HG03060 (cell line): ENCODE measurements at regions not wholly inside any gene's neighbourhood (a gene's known extent, or its start where the extent isn't known, plus 50 kb on each side); places are given as distances from the start of the nearest gene placed in this dataset.

Experiments used
- ATAC-seq: cut with Tn5 transposase; IDR thresholded peaks from one replicate; pipeline ENCODE4 v1.9.1; 2021; ENCODE audit warnings: low read depth, moderate number of reproducible peaks; ENCODE audit not compliant: unreplicated experiment

- no peak for ATAC-seq
Observed at GRCh38 chr18:38460657-38461056, 895.1 kb upstream of the CELF4 start.

GRCh38 chr18:38459131-38459994, 893.8 kb upstream of the CELF4 start:
- ATAC-seq = no peak

- ATAC-seq = no peak
Observed at GRCh38 chr18:38458698-38459097, 893.1 kb upstream of the CELF4 start.

- no peak for ATAC-seq
Observed at GRCh38 chr18:38456253-38456652, 890.7 kb upstream of the CELF4 start.

GRCh38 chr18:38454764-38455469, 889.3 kb upstream of the CELF4 start:
- ATAC-seq = no peak

GRCh38 chr18:38453880-38454279, 888.3 kb upstream of the CELF4 start:
- ATAC-seq = no peak

GRCh38 chr18:38450876-38451275, 885.3 kb upstream of the CELF4 start:
- ATAC-seq = no peak

GRCh38 chr18:38445804-38446145, 880.2 kb upstream of the CELF4 start:
- ATAC-seq = no peak

- ATAC-seq = no peak
Observed at GRCh38 chr18:38444971-38445803, 879.6 kb upstream of the CELF4 start.

- ATAC-seq = no peak
Observed at GRCh38 chr18:38427736-38428135, 862.1 kb upstream of the CELF4 start.

- no peak for ATAC-seq
Observed at GRCh38 chr18:38427234-38427633, 861.6 kb upstream of the CELF4 start.

- ATAC-seq = no peak
Observed at GRCh38 chr18:38421872-38422615, 856.4 kb upstream of the CELF4 start.

GRCh38 chr18:38421021-38421420, 855.4 kb upstream of the CELF4 start:
- no peak for ATAC-seq

GRCh38 chr18:38420611-38421010, 855.0 kb upstream of the CELF4 start:
- ATAC-seq = no peak

- ATAC-seq = no peak
Observed at GRCh38 chr18:38415811-38416210, 850.2 kb upstream of the CELF4 start.

- no peak for ATAC-seq
Observed at GRCh38 chr18:38413193-38413592, 847.6 kb upstream of the CELF4 start.

GRCh38 chr18:38406607-38407006, 841.0 kb upstream of the CELF4 start:
- no peak for ATAC-seq

- no peak for ATAC-seq
Observed at GRCh38 chr18:38402509-38402908, 836.9 kb upstream of the CELF4 start.

- ATAC-seq = no peak
Observed at GRCh38 chr18:38397094-38397493, 831.5 kb upstream of the CELF4 start.

- no peak for ATAC-seq
Observed at GRCh38 chr18:38386146-38386545, 820.5 kb upstream of the CELF4 start.
